Gastrocnemius medialis (tissue), 4 donors: ENCODE measurements at regions not wholly inside any gene's neighbourhood (a gene's known extent, or its start where the extent isn't known, plus 50 kb on each side); places are given as distances from the start of the nearest gene placed in this dataset.

Experiments used
- POLR2A ChIP-seq, 2 donors: fragments of 450-650 bp; IDR thresholded peaks; one replicate each; pipeline ENCODE4 v1.6.1; 2017; ENCODE audit warnings: antibody characterized with exemption in 2 of 2, mild to moderate bottlenecking in 2 of 2, moderate library complexity in 2 of 2
- TF ChIP-seq, protein P1 (sequence below), 5 experiments: fragments of 450-650 bp in 3 of 5; fragments of 200-600 bp in 2 of 5; sonication (generic) in 2 of 5; IDR thresholded peaks in 4 of 5; conservative IDR thresholded peaks in 1 of 5; 1 replicate in 4 of 5; 2 replicates in 1 of 5; pipeline ENCODE4 v1.5.1; 2016 to 2019; ENCODE audit warnings: antibody characterized with exemption in 5 of 5, mild to moderate bottlenecking in 3 of 5, moderate library complexity in 3 of 5

DNA sequence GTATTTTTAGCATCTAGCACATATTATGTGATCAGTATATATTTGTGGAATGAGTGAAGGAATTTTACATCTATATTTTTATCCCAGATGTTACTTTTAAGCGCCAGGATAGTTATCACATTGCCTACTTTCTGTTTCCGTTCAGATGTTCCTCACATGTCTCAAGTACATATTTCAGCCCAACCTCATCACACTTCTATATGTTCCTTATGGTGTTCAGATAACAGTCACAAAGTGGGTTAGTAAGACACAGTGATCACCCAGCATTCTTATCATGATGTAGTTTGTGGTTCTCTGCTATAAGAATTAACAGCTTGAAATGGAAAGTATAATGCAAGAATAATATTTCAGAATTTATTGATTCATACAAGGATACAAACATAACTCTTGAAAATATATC, 170.0 kb upstream of the RASA1 start:
- TF ChIP-seq, protein P1, sequence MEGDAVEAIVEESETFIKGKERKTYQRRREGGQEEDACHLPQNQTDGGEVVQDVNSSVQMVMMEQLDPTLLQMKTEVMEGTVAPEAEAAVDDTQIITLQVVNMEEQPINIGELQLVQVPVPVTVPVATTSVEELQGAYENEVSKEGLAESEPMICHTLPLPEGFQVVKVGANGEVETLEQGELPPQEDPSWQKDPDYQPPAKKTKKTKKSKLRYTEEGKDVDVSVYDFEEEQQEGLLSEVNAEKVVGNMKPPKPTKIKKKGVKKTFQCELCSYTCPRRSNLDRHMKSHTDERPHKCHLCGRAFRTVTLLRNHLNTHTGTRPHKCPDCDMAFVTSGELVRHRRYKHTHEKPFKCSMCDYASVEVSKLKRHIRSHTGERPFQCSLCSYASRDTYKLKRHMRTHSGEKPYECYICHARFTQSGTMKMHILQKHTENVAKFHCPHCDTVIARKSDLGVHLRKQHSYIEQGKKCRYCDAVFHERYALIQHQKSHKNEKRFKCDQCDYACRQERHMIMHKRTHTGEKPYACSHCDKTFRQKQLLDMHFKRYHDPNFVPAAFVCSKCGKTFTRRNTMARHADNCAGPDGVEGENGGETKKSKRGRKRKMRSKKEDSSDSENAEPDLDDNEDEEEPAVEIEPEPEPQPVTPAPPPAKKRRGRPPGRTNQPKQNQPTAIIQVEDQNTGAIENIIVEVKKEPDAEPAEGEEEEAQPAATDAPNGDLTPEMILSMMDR (IDR thresholded peaks at IDR 0.05 in 4 of 5, conservative IDR thresholded peaks at IDR 0.05 in 1 of 5): no peak
- TF ChIP-seq POLR2A (IDR thresholded peaks at IDR 0.05): no peak
